Inferior parietal cortex (tissue), 1 donor: ENCODE measurements at regions not wholly inside any gene's neighbourhood (a gene's known extent, or its start where the extent isn't known, plus 50 kb on each side); places are given as distances from the start of the nearest gene placed in this dataset.

Experiments
- DNase-seq: peaks from one replicate; pipeline ENCODE4 v3.0.0-alpha.2; 2016; ENCODE audit errors: extremely low spot score

DNA sequence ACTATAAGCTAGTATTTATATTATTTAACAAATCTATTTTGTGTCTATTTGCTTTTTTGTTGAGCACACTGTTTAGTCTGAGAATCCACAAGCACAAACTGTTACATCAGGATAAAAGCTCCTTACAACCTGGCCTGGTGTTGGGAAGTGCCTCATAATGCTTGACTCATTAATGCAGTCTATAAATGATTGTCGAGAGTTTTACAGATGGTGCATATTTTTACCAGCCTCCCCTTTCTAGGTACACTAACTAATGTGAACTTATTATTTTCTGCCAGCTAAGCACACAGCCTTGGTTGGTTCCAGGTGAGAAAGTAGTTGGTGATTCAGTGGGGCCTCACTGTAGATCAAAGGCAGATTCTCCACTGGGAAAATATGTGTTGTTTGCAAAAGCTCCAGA is 151.0 kb upstream of the ADAMTS16 start:
- DNase-seq, result no peak

DNA sequence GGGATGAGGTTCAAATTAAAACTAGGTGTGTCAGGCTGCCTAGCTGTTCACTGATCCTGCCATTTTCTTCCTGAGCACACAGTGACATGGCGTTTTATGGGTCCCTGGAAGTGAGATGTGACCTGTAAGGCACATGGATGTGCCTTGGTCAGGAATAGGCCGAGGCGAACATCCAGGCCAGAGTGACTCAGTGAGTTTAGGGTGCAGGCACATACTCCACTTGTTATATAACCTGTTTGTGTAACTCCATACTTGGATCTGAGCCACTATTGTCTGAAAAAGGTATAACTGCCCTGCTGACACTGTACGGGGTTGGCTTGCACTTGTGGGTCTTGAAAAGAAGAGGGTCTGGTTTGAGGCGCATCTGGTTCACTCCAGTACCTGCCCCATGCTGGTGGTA is 150.1 kb upstream of the ADAMTS16 start:
- DNase-seq, result no peak

DNA sequence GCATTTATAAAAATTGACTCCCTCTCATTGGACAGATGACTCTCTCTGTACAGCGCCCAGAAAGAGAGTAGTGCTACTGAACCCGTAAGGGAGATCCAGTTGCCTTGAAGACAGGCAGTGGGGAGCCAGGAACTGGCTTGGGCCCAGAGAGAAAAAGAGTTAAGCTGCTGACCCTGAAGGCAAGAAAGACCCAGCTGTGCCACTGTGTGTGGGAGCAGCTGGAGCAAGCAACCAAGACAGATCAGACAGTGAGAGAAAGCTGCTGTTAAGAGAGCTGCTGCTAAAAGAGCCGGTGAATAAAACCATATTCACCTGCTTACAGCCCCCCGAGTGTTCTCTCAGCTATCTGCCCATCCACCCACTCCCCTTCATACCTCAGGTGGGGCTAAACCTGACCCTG is 149.7 kb upstream of the ADAMTS16 start:
- DNase-seq, result no peak

- no peak for DNase-seq
These were observed 148.2 kb upstream of the ADAMTS16 start for GRCh38 chr5:4991925-4992324.

DNA sequence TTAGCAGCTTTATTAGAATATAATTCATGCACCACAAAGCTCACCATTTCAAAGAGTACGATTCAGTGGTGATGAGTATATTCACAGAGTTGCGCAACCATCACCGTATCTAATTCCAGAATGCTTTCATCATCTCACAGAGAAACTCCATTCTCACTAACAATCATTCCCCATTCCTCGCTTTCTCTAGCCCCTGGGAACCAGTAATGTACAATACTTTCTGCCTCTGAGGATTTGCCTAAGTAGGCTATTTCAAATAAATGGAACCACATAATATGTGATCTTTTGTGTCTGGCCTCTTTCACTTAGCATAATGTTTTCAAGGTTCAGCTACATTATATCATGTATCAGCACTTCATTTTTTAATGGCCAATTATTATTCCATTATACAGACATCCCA is 145.1 kb upstream of the ADAMTS16 start:
- DNase-seq, result no peak

GRCh38 chr5:5005353-5005752 is 134.8 kb upstream of the ADAMTS16 start:
- no peak for DNase-seq

DNA sequence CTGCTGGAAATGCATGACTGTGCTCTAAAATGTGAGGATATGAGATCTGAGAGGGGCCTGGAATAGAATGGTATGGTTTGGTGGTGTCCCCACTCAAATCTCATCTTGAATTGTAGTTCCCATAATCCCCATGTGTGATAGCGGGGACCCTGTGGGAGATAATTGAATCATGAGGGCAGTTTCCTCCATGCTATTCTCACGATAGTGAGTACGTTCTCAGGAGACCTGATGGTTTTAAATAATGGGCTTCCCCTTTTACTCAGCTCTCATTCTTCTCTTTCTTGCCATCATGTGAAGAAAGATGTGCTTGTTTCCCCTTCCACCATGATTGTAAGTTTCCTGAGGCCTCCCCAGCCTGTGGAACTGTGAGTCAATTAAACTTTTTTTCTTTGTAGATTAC is 133.6 kb upstream of the ADAMTS16 start:
- no peak for DNase-seq

DNA sequence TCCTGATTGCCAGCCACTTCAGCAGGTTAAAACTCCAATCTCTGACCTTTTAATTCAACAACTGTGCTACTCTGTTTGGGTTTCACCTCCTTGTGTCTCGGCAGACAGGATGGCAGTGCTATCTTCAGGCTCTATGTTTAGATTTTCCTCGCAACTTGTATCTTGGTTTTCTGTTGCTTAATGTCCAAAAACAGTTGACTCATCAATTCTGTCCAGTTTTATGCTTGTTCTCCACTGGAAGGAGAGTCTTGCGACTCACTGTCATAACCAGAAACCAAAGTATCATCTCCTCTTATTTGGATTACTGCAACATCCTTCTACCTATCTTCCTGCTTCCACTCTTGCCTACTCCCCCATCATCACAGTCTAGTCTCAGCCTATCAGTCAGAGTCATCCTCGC is 130.9 kb upstream of the ADAMTS16 start:
- DNase-seq, result no peak

DNA sequence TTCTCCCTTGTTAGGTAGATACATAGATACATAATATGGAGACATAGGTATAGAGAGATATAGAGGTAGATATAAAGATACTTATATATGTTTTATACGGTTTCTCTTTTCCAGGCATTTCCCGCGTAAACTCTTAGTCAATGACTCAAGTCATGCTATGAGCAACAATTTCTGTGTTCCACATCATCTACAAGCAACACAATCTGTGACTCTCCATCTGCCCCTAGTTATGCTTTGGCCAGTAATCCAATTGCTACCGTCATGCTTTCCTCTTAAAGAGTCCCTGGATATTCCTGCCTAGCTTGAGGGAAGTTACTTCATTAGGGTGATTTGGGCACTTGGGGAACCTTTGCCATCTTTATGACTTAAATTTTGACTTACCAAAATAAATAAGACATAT is 129.0 kb upstream of the ADAMTS16 start:
- DNase-seq, result no peak

DNA sequence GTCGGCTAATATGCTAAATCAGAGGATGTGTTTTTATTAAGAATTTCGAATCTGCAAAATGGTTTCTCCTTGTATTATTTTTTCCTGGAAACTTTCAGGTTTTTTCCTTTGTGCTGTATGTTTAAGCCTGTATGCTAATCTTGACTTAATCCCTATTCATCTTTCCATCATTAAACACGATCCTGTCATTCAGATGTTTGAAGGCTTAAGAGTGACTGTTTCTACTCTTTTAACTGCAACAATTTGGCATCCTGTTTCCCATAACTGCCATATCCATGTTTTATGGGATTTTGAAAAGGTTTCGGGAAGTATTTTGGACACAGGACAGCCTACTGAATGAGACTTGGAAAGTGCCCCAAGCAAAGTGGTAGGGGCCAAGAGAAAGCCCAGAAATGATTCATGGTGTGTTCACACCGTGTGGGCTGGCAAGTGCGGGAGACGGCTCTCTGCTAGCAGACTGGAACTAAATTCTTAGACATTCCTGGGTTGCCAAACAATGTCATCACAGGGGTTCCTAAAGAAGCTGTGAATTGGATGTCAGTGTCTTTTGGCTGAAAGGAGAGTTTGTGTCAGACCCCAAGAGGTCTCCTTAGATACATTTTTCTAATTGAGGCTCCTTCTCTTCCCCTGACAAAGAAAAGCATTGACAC is 125.4 kb upstream of the ADAMTS16 start:
- DNase-seq, result peak; percentile 13

- DNase-seq, result no peak
These were observed 122.1 kb upstream of the ADAMTS16 start for GRCh38 chr5:5017827-5018577.

- no peak for DNase-seq
These were observed 121.6 kb upstream of the ADAMTS16 start for GRCh38 chr5:5018578-5018970.

- DNase-seq, result no peak
These were observed 118.7 kb upstream of the ADAMTS16 start for GRCh38 chr5:5021436-5021835.

DNA sequence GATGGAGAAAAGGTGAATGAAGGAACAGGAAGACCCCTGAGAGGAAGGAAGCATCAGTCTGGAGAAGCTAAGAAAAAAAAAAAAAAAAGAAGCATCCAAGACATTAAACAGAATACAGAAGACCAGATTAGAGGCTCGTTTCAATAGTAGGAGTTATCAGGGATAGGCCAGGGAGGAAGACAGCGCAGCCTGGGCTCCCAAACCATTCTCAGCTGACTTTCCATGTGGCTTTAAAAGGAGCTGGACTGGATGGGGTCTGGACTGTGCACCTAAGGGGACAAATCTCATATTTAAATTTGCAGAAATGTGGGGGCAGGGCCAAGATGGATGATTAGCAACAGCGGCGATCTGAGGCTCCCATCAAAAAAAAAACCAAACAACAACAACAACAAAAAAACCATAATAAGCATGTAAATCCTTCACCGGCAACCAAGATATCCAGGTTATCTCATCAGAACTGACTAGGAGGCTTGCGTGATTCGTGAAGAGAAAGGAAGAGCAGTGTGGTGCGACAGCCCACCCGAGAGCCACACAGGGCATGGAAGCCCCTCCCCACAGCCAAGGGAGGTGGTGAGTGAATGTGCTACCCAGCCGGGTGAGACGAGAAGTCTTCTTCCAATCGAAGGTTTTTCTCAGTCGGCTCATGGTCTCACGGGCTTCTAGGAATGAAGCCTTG is 114.9 kb upstream of the ADAMTS16 start:
- no peak for DNase-seq

- DNase-seq, result no peak
These were observed 114.2 kb upstream of the ADAMTS16 start for GRCh38 chr5:5025774-5026408.

GRCh38 chr5:5026409-5026785 is 113.7 kb upstream of the ADAMTS16 start:
- DNase-seq, result no peak

- DNase-seq, result no peak
These were observed 108.5 kb upstream of the ADAMTS16 start for GRCh38 chr5:5031665-5032064.

- DNase-seq, result no peak
These were observed 102.5 kb upstream of the ADAMTS16 start for GRCh38 chr5:5037674-5038073.

- DNase-seq, result no peak
These were observed 100.2 kb upstream of the ADAMTS16 start for GRCh38 chr5:5039918-5040317.

DNA sequence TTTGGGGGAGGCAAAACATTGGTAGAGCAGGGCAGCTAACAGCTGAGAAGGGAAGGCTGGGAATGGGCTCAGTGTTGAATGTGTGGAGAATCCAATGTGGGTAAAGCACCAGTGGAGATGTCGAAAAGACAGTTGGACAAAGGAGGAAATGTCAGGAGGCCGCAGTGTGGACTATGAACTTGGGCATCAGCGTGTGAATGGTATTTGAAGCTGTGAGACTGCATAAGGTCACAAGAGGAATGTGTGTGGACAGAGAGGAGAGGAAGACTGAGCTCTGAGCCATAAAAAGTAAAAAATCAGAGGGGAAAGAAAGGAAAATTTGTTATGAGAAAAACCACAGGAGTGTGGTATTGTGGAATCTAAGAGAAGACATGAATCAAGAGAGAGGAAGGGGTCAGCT is 99.4 kb upstream of the ADAMTS16 start:
- no peak for DNase-seq

DNA sequence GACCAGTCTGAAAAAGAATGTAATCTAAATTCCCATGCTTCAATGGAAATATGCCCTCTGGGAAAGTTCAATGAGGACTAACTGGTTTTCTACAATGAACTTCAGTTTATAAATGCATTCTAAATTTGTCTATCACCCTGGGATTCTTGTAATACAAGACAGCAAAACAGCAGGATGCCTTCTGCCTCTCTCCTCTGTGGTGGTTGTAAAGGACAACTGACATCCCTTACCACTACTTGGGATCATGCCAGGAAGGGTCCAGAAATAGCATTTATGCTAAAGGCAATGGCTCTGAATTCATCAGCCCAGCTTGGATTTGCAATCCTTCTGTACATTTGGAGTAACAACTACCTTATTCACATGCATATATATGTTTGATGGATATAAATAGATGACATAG is 97.3 kb upstream of the ADAMTS16 start:
- no peak for DNase-seq

DNA sequence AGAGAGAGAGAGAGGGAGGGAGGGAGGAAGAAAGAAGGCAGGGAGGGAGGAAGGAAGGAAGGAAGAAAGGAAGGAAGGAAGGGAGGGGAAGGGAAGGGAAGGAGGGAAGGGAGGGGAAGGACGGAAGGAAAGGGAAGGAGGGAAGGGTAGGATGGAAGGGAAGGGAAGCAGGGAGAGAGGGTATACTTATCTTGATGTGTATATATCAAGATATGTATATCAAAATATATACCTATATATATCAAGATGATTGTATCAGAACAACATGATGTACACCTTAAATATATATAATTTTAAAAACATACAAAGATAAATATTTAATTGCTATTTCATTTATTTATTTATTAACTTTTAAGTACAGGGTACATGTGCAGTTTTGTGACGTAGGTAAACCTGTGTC is 96.8 kb upstream of the ADAMTS16 start:
- no peak for DNase-seq
